ENCODE measurements at regions not wholly inside any gene's neighbourhood (a gene's known extent, or its start where the extent isn't known, plus 50 kb on each side); places are given as distances from the start of the nearest gene placed in this dataset.

DNA sequence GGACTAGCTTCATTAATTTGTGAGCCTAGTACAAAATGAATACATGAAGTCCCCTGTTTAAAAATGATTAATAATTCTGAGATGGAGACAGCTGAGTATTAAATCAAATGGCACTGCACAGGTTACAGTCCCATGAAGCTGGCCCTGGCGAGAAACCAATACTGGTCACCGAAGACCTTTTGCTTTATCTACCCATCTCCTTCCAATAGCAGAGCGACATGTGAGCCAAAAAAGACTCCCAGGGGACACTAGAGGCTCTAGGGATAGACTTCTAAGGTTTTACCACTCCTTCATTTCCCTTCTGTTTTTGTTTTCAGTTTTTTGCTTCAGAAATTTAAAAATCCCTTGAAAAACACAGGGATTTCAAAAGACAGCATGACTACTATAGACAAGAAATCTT lies 97.0 kb upstream of the CCSER1 start:
- TF ChIP-seq EZH2 (IDR thresholded peaks at IDR 0.05; ENCODE audit: low read length, unreplicated experiment) (no peak), CTCF (conservative IDR thresholded peaks at IDR 0.05; ENCODE audit: low read depth, low read length) (no peak)

Data from PC-3 (cell line).